Lower leg skin (tissue), 4 donors: ENCODE measurements at regions not wholly inside any gene's neighbourhood (a gene's known extent, or its start where the extent isn't known, plus 50 kb on each side); places are given as distances from the start of the nearest gene placed in this dataset.

Source experiments
- DNase-seq, 2 donors: peaks; one replicate each; pipeline ENCODE4 v3.0.0-alpha.2; 2019; ENCODE audit warnings: low spot score in 2 of 2
- H3K4me3 ChIP-seq: fragments of 200-600 bp; sonication (generic); 2 replicates; pipeline ENCODE4 v1.5.1; 2017; ENCODE audit warnings: mild to moderate bottlenecking, low read depth; ENCODE audit not compliant: poor library complexity, severe bottlenecking
- POLR2A ChIP-seq, 2 donors: fragments of 450-650 bp; IDR thresholded peaks; one replicate each; pipeline ENCODE4 v1.6.1; 2016 to 2017; ENCODE audit warnings: antibody characterized with exemption in 2 of 2, mild to moderate bottlenecking in 1 of 2, moderate library complexity in 1 of 2
- WGBS, 2 donors: methylation state at CpG; one replicate each; pipeline ENCODE4 v1.1.5; 2018; 5-methylcytosine and 5-hydroxymethylcytosine counted together
- intact Hi-C: fragments of 100-400 bp; cut with DNase I; formaldehyde crosslinking; loops from one replicate; pipeline ENCODE4 v1.15.0; 2023; ENCODE audit warnings: low total_unique reads
- TF ChIP-seq, protein P1 (sequence below), 3 donors: fragments of 450-650 bp; IDR thresholded peaks; one replicate each; pipeline ENCODE4 v1.5.1; 2016; ENCODE audit warnings: antibody characterized with exemption in 3 of 3, mild to moderate bottlenecking in 3 of 3, moderate library complexity in 2 of 3

DNA sequence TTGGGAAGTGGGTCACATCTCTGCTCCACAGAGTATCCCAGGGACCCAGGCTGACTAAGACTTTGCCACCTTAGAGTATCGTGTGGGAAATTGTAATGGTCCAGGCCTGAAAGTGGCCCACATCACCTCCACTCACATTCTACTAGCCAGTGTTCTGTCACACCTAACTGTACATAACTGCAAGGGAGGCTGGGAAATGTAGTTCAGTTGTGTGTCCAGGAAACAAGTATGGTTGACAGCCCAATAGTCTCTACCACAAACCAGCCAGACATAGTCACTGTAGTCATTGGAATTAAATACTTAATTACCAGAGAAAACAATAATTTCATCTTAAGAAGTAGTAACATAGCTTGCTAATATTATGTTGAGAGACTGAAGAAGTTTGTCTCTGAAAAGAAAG, 233.4 kb upstream of the S100G start:
- no peak overlapping the region for H3K4me3 ChIP-seq
- 88 to 100% methylated on average over 1 of the region's 1 CpG for WGBS, 2 donors
- intact Hi-C loops, result no loop called here
- TF ChIP-seq POLR2A (IDR thresholded peaks at IDR 0.05), result no peak
- TF ChIP-seq, protein P1, sequence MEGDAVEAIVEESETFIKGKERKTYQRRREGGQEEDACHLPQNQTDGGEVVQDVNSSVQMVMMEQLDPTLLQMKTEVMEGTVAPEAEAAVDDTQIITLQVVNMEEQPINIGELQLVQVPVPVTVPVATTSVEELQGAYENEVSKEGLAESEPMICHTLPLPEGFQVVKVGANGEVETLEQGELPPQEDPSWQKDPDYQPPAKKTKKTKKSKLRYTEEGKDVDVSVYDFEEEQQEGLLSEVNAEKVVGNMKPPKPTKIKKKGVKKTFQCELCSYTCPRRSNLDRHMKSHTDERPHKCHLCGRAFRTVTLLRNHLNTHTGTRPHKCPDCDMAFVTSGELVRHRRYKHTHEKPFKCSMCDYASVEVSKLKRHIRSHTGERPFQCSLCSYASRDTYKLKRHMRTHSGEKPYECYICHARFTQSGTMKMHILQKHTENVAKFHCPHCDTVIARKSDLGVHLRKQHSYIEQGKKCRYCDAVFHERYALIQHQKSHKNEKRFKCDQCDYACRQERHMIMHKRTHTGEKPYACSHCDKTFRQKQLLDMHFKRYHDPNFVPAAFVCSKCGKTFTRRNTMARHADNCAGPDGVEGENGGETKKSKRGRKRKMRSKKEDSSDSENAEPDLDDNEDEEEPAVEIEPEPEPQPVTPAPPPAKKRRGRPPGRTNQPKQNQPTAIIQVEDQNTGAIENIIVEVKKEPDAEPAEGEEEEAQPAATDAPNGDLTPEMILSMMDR (IDR thresholded peaks at IDR 0.05), result no peak
- no peak for DNase-seq

DNA sequence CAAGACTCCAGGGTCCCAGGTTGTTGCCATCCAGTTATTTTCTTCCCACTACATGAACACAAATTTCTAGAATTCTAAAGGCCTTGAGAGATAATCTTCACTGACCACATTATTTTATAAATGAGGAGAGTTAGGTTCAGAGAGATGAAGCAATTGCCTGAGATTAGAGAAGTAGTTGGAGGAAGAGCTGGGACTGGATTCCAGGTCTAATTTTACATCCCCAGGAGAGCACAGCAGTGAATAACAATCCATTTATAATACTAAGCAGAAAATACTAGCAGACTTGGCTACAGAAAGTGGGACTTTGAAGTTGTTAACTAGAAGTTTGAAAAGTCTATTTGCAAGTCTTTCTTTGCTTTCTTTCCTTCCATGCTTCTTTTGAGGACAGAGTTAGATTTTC, 231.3 kb upstream of the S100G start:
- no peak for DNase-seq
- no peak for TF ChIP-seq POLR2A (IDR thresholded peaks at IDR 0.05)
- TF ChIP-seq, protein P1 (IDR thresholded peaks at IDR 0.05), result no peak
- intact Hi-C loops, result no loop called here
- H3K4me3 ChIP-seq, result no peak overlapping the region

DNA sequence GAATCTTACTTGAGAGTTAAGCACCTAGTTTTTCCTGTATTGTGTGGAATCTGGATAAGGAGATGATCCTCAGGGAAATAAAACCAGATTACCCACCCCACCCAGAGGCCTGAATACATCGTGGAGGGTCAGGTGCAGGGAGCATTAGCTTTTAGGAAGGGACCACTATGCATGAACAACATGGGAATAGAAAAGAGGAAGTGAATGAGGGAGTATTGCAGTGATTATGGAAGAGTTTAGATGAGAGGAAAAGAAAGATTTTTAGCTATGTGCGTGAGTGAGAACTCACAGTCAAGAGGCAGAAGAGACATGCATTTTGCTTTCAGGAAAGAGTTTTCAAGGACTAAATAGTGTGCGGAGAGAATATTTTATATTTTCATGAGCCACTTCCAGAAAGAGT, 222.3 kb upstream of the S100G start:
- DNase-seq, result no peak
- no peak overlapping the region for H3K4me3 ChIP-seq
- 84 to 88% methylated on average over 3 of the region's 3 CpGs for WGBS, 2 donors
- TF ChIP-seq POLR2A (IDR thresholded peaks at IDR 0.05), result no peak
- TF ChIP-seq, protein P1 (IDR thresholded peaks at IDR 0.05), result no peak
- intact Hi-C loops, result no loop called here

DNA sequence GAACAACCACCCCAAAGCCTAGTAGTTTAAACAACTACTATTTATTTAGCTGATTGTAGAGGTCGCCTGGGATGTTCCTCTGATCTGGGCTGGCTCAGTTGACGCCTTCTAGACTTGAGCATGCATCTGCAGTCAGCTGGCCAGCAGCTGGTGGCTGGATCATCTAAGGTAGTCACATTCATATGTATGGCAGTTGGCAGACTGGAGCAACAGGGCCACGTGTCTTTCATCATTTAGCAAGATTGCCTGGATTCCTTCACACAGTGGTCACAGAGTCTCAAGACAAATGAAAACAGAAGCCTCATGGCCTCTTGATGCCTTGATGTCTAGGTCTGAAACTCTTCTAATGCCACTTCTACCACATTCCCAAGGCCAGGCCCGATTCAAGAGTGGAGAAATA, 220.6 kb upstream of the S100G start:
- intact Hi-C loops, result no loop called here
- H3K4me3 ChIP-seq, result no peak overlapping the region
- DNase-seq, result no peak
- WGBS, 2 donors, result 74% methylated on average over 4 of the region's 4 CpGs
- no peak for TF ChIP-seq POLR2A (IDR thresholded peaks at IDR 0.05)
- TF ChIP-seq, protein P1 (IDR thresholded peaks at IDR 0.05), result no peak

DNA sequence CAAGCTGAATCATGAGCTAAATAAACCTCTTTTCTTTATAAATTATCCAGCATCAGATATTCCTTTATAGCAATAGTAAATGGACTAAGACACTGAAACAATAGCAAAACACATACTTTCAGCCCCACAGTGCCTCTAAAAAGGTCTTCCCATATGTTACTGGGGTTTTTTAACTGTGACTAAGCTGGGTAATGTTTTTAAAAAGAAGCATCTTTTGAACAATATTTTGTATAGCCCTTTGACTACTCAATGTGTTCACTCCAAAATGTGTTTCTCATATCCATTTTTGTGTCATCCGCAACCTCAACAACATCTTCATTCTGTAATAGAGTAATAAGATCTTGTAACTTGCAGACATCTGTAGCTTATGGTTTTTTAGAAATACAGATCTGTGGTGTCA, 218.7 kb upstream of the S100G start:
- no peak for DNase-seq
- TF ChIP-seq, protein P1 (IDR thresholded peaks at IDR 0.05), result no peak
- TF ChIP-seq POLR2A (IDR thresholded peaks at IDR 0.05), result no peak
- H3K4me3 ChIP-seq, result no peak overlapping the region
- intact Hi-C loops, result loop anchor here (10.0 kb wide), 1 partner anchor 264 kb away; no protein-coding TSS in a partner anchor
- 98 to 100% methylated on average over 1 of the region's 1 CpG for WGBS, 2 donors

DNA sequence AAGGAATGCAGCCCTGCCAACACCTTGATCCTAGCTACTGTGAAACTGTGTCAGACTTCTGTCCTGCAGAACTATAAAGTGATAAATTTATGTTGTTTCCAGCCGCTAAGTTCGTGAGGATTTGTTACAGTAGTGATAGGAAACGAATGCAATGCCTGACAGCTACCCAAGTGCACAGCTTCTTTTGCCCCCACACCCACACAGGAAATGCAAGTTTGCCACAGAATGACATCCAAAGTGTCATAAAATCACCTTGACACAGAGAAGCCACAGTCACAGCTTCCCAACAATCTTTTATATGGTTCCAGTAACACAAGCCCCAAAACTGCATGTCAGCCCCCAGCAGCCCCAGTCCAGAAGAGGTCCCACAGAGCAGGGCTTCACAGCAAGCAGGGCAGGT, 216.9 kb upstream of the S100G start:
- intact Hi-C loops, result loop anchor here (10.0 kb wide), 1 partner anchor 262 kb away; no protein-coding TSS in a partner anchor
- H3K4me3 ChIP-seq, result no peak overlapping the region
- DNase-seq, result no peak
- TF ChIP-seq, protein P1 (IDR thresholded peaks at IDR 0.05), result no peak
- TF ChIP-seq POLR2A (IDR thresholded peaks at IDR 0.05), result no peak
- 73 to 75% methylated on average over 3 of the region's 3 CpGs for WGBS, 2 donors
